GM21447 (cell line): ENCODE measurements at regions not wholly inside any gene's neighbourhood (a gene's known extent, or its start where the extent isn't known, plus 50 kb on each side); places are given as distances from the start of the nearest gene placed in this dataset.

Source experiments
- ATAC-seq: cut with Tn5 transposase; IDR thresholded peaks from one replicate; pipeline ENCODE4 v1.9.1; 2021; ENCODE audit not compliant: unreplicated experiment

DNA sequence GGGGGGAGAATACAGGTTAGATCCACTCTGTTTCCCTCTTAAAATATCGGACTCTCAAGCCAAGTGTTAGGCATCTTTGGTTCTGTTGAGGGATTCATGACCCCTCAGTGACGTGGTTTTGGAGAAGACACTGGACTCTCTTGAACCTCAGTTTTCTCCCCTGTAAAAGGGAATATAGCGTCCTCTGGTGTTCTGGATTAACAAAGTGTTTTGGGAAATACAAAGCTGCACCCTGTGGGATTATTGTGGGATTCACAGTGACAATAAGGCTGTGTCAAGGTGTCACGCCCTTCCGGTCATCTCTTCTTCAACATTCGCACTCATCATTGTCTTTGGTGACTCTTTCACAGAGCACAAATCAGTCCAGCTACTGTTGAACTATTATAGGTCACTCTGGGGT is 139.0 kb downstream of the IRX1 start:
- ATAC-seq = no peak

- ATAC-seq = no peak
Measured at GRCh38 chr5:3736466-3736865, 140.8 kb downstream of the IRX1 start.

DNA sequence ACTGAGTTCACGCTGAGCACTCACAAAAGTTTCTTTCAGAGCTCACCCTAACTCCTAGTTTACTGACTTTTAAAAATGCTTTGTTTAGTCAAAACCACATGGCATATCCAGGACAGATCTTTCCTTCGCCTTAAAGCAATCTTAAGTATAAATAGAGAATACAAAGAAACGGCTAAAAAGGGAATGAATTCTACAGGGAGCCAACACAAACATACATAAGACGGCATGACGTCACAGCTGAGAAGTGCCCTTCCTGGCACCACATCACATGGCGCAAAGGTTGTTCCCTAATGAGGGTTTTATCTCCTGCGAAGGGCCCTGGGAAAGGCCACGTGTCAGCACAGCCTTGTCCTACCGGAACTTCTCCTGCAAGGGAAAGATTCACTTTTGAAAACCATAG is 141.3 kb downstream of the IRX1 start:
- no peak for ATAC-seq

DNA sequence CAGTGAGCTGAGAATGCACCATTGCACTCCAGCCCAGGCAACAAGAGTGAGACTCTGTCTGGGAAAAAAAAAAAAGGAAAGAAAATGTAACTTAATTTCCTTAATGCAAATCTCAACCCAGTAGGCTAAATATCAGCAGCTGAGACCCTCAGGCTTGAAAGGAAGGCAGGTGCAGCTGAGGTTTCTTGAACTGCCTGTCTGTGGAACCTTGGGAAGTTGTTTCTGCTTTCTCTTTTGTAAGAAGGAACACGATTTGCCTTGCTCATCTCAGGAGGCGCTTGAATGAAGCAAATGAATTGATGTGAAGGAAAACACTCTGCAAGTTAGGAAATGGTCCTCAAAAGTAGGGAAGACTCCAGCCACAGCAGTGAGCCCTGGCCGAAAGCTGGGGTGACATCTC is 143.3 kb downstream of the IRX1 start:
- ATAC-seq = no peak

DNA sequence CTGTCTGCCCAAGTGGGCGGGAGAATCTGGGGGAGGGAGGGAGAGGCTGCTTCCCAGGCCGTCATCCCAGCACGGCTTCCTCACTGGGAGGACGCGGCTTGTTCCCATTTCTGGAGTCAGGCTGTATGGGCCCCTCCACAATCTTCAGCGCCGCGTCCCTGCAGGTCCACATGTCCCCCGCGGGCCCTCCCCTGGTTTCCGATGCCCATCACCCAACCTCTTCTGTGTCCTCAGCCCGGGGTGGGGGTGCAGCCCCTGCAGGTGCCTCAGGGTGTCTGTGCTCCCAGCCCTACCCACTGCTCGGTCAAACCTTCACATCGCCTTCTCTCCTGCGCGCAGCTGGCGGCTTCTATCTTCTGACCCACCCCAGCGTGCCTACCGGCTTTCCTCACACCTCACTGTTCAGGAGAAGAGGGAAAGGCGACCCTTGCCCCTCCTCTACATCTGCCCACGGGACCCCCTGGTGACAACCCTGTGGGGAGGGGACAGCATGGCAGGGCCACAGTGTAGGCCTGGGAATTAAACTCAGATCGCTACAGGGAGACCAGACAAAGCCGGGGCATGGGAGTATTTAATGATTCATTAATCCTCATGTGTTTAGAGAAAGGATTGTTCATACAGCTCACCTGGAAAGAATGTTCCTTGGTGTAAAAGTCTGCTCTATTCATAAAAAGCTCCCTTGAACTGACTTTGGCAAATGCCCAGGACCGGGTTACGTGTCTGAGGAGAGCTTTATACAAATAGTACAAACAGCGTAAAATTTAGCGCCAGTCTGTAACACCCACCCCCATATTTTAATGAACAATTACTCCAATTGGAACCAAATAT is 145.1 kb downstream of the IRX1 start:
- no peak for ATAC-seq

DNA sequence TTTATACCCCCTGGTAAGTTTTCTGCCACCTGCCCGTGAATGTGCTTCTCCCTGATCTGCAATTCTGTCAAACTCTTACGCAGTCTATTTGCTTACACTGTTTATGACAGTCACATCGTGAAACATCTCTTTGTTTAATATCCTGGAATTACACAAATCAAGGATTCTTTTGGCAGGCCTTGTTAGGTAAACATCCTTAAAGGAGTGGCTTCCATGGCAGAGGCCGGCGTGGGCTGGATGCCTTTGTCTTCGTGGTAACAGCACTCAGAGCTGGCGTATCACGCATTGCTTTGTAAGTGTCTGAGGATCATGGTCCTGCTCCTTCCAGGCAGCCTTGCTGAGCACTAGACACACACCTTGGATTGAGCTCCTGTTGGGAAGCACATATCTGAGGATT is 145.7 kb downstream of the IRX1 start:
- no peak for ATAC-seq

- no peak for ATAC-seq
Measured at GRCh38 chr5:3742750-3743149, 147.1 kb downstream of the IRX1 start.

DNA sequence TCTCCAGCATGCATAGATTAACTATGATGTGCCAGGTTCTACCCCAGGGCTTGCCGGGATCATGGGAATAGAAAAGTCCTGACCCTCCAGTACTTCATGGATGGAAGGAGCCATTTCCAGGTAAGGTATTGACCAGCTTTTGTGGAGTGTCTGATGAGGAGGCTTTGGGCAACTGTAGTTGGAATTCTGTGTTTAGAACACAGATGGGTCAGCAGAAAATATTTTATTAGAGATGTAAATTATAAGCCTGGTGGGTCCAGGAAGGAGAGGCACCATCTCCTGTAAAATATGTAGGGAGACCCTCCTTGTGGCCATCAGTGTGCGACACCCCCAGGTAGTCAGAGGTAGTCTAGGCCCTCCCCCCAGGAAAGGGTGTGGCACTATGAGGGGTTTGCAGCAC is 156.2 kb downstream of the IRX1 start:
- ATAC-seq = no peak

DNA sequence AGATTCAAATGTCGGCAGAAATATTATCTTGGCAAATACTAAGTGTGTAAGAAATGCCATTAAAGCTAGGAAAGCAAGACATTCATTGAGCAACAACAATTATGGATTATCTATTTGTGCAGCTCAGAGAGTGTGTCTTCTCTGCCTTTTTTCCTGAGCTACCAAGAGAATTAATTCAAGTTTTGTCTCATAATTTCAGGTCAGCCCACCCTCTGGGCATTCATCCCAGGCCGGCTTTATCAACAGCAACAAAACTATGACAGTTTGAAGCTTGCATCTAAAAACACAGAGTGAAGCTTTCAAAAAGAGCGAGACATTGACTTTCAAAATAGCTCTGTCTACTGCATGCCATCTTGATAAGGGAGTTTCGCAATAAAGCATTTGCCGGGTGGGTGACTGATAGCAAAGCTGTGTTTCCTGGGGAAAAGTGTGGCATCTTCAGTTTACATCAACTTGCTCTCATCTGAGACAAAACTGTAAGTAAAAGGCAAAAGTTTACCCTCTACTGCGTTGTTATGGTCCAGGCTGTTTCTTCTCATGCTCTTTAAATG is 182.4 kb downstream of the IRX1 start:
- ATAC-seq = no peak

GRCh38 chr5:3778945-3779344 is 183.3 kb downstream of the IRX1 start:
- no peak for ATAC-seq

DNA sequence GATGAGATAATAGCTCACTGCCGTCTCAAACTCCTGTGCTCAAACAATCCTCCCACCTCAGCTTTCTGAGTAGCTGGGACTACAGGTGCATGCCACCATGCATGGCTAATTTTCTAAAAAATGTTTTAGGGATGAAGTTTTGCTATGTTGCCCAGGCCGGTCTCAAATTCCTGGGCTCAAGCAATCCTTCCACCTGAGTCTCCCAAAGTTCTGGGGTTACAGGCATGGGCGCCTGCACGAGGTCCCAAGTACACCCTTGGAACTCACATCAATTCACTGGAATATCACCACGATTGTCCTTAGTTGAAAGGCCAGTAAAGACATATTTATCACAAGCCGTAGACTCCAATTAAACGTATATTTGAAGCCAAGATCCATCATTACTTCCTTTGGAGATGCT is 184.6 kb downstream of the IRX1 start:
- ATAC-seq = no peak

GRCh38 chr5:3780907-3781306 is 185.3 kb downstream of the IRX1 start:
- ATAC-seq = no peak

- no peak for ATAC-seq
Measured at GRCh38 chr5:3784854-3785253, 189.2 kb downstream of the IRX1 start.

DNA sequence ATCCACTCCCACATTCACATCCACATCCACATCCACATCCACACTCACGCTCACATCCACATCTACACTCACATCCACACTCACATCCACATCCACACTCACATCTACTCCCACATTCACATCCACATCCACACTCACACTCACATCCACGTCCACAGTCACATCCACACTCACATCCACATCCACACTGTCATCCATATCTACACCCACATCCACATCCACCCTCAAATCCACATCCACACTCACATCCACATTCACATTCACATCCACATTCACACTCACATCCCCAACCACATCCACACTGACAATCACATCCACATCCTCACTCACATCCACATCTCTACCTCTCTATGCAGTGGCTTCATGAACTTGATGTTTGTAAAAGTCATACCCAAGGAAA is 190.5 kb downstream of the IRX1 start:
- ATAC-seq = no peak

DNA sequence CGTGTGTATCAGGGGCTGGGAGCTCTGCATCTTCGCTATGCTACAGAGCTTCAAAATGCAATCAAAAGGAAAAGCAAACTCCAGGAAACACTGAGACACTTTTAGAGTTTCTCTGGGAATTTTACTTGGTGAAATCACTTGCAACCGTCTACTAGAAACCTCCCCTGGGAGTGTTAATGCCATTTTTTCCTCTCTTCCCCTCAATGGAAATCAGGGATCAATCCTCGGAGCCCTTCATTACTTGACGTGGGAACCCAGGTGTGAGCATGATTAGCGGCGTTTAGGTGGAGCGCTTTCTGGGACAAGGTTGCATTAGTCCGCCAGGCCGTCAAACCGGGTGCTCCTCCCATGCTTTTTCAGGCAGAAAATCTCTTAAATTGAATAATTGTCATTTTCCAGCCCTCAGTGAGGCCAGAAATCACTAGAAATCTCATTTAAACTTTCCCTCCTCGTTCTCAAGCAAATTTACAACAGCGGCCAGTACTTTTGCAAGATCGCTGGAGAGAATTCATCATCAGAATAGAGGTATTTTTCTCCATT is 191.3 kb downstream of the IRX1 start:
- ATAC-seq = no peak

DNA sequence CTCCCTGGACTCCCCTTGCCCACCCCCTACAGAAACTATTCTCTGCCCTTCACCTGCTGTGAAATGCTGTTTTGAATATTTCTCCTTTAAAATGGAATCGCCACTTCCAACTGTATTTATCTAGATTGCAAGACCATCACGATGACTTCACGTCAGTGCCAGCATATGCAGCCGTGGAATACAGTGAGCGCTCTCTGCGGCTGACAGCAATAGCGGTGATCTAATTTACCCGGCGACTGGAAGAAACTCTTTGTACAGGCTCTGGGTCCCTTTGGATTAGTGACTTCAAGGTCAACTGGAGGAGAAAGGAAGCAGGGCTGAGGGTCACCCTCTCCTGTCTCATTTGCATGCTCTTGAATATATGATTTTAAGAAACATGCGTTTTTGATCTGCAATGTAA is 192.0 kb downstream of the IRX1 start:
- ATAC-seq = no peak

DNA sequence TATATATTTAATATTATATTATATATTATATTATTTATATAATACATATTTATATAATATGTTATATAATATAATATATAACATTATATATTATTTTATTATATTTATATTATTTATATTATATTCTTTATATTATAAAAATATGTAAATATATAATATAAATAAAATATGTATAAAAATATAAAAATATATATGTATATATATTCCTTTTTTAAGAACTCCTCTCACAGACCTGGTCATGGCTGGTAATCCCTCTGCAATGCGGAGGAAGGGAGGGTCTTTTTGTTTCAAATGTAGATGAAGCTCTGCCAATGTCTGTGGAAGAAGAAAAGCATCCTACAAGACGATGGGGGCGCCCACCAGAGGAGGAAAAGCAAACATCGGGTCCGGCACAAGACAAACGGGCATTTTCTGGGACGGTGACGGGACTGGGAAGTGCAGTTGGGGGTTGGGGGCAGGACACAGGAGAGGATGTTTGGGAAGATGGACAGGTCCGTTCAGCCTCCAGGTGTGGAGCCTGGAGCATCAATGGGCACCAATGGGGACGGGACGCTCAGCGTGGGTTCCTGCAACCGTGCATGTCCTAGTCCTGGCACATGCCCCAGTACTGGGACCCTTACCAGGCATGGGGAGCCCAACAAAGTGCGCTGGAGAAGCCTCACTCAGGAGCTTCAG is 194.0 kb downstream of the IRX1 start:
- ATAC-seq = no peak

DNA sequence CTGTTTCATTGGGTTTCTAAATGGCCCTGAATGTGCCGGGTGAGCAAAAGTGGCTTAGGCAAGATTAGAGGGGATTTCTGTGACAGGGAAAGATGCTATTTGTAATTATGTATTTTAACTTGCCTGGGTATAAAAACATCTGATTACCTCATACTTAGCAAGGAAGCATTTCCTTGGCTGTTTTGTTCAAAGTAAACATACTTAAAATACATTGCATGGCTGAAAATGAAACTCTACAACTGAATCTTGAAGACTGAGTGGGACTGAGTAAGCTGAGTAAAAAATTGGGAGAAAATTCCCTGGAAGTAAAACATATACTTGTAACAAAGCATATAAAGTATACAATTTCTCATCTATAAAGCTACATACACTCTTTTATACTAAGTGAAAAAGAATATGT is 197.5 kb downstream of the IRX1 start:
- ATAC-seq = no peak

GRCh38 chr5:3794611-3795010 is 199.0 kb downstream of the IRX1 start:
- no peak for ATAC-seq

GRCh38 chr5:3796736-3797135 is 201.1 kb downstream of the IRX1 start:
- no peak for ATAC-seq

- no peak for ATAC-seq
Measured at GRCh38 chr5:3801967-3802366, 206.3 kb downstream of the IRX1 start.

DNA sequence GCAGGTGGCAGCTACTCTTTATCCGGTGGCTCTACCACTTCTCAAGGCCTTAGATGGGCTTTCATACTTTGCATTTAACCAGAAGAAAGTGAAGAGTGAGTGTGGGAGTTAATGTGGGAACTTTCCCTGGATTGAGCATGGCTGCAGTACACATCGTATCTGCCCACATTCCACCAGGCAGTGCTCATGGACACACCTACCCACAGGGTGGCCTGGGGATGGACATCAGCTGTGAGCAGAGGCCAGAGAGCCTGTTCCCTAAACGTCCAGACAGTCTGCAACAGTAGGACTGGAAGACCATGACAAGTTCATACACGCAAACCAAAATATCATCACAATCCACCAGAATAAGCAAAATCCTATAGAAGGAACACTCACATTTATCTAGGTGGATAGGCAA is 213.8 kb downstream of the IRX1 start:
- ATAC-seq = no peak
